BLaER1 treated with 17β-estradiol and CSF1 and Interleukin-3, amounts not matched to agents 10 nM and 100 nM (cell line): ENCODE measurements at regions not wholly inside any gene's neighbourhood (a gene's known extent, or its start where the extent isn't known, plus 50 kb on each side); places are given as distances from the start of the nearest gene placed in this dataset.

Source experiments
- H3K27ac ChIP-seq, 11 experiments: shearing (Covaris generic); formaldehyde crosslinking; 2 replicates each; pipeline ENCODE4 v1.8.1; 2022
- H3K27me3 ChIP-seq, 11 experiments: shearing (Covaris generic); formaldehyde crosslinking; 2 replicates each; pipeline ENCODE4 v1.8.1; 2022
- H3K36me3 ChIP-seq, 11 experiments: shearing (Covaris generic); formaldehyde crosslinking; 2 replicates each; pipeline ENCODE4 v1.8.1; 2022
- H3K4me1 ChIP-seq, 10 experiments: shearing (Covaris generic); formaldehyde crosslinking; 2 replicates each; pipeline ENCODE4 v1.8.1; 2022
- H3K4me2 ChIP-seq, 11 experiments: shearing (Covaris generic); formaldehyde crosslinking; 2 replicates each; pipeline ENCODE4 v1.8.1; 2022
- H3K4me3 ChIP-seq, 10 experiments: shearing (Covaris generic); formaldehyde crosslinking; 2 replicates each; pipeline ENCODE4 v1.8.1; 2022
- H3K9ac ChIP-seq, 11 experiments: shearing (Covaris generic); formaldehyde crosslinking; 2 replicates each; pipeline ENCODE4 v1.8.1; 2022
- H3K9me3 ChIP-seq, 11 experiments: shearing (Covaris generic); formaldehyde crosslinking; replicated peaks in 1 of 11; 2 replicates each; pipeline ENCODE4 v1.8.1; 2022
- H4K20me1 ChIP-seq, 11 experiments: shearing (Covaris generic); formaldehyde crosslinking; 2 replicates each; pipeline ENCODE4 v1.8.1; 2022
- Cebpa-rat ChIP-seq, 11 experiments: shearing (Covaris generic); IDR thresholded peaks; 2 replicates each; pipeline ENCODE4 v1.8.1; 2022

DNA sequence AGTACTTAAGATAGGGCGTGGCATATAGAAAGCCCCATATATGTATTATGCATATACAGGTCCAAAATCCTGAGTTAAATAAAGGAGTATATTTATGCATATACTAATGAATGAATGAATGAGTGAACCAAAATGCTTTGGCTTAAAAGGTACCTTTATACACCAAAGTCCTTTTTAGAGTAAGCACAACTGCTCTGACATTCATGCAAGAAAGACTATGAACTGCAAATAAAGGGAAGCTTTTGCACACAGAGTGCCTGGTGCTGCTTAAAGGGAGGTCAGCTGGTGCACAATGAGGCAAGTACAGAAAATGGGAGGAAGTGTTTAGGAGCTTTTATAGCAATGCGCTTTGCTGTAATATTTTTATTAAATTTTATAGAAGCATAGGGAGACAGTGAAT, 214.0 kb downstream of the KLF13 start:
- Histone ChIP-seq H3K4me3 (no peak overlapping the region), H3K27me3 (no peaks in the 10 kb centered on the region), H3K4me1 (no peaks in the 10 kb centered on the region)

DNA sequence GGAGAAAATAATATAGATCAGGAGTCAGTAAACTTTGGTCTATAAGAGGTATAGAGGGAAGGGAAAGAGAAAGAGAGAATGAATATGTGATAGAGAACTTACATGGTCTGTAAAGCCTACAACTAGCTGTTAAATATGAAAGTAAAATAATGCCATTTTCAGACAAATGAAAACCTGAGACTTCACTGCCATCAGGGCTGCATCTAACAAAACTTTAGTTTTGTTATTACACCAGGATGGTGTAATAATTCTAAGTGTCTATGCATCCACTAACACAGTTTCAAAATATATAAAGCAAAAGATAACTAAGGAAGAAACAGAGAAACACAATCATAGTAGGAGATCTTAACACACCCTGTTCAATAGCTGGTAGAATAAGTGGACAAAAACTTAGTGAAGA, 217.7 kb downstream of the KLF13 start:
- no peak overlapping the region for H3K27ac ChIP-seq
- H3K4me3 ChIP-seq: no peak overlapping the region
- no peaks in the 10 kb centered on the region for H3K36me3 ChIP-seq
- no peaks in the 10 kb centered on the region for H3K4me1 ChIP-seq
- no peaks in the 10 kb centered on the region for H4K20me1 ChIP-seq
- no peak overlapping the region for H3K4me2 ChIP-seq
- TF ChIP-seq Cebpa-rat (IDR thresholded peaks at IDR 0.05): no peak
- H3K9me3 ChIP-seq: no peaks in the 10 kb centered on the region
- H3K9ac ChIP-seq: no peak overlapping the region
- H3K27me3 ChIP-seq: no peaks in the 10 kb centered on the region

More for the DNA sequence above, 214.0 kb downstream of the KLF13 start:
- H3K27ac ChIP-seq: no peak overlapping the region
- no peak for TF ChIP-seq Cebpa-rat (IDR thresholded peaks at IDR 0.05)
- H3K36me3 ChIP-seq: no peaks in the 10 kb centered on the region
- H3K9ac ChIP-seq: no peak overlapping the region
- no peaks in the 10 kb centered on the region for H4K20me1 ChIP-seq
- no peaks in the 10 kb centered on the region for H3K9me3 ChIP-seq
- H3K4me2 ChIP-seq: no peak overlapping the region

DNA sequence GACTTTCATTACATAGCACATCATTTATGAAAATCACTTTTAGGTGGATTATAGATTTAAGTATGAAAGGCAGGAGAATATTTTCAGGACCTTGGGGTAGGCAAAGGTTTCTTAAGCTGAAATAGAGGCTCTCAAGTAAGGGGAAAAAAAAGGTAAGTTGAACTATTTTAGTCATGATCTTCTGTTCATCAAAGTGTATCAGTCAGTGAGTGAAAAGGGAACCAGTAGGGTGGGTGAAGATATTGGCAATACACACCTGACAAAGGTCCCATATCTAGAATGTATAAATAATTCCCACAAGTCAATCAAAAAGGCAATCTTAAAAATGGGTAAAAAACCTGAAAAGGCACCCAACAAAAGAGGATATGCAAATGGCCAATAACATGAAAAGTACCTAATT, 218.6 kb downstream of the KLF13 start:
- no peaks in the 10 kb centered on the region for H3K27me3 ChIP-seq
- no peaks in the 10 kb centered on the region for H3K9me3 ChIP-seq
- H3K4me2 ChIP-seq: no peak overlapping the region
- H3K27ac ChIP-seq: no peak overlapping the region
- no peak for TF ChIP-seq Cebpa-rat (IDR thresholded peaks at IDR 0.05)
- H3K4me1 ChIP-seq: no peaks in the 10 kb centered on the region
- no peak overlapping the region for H3K9ac ChIP-seq
- H3K36me3 ChIP-seq: no peaks in the 10 kb centered on the region
- no peak overlapping the region for H3K4me3 ChIP-seq
- H4K20me1 ChIP-seq: no peaks in the 10 kb centered on the region

- H3K9ac ChIP-seq: no peak overlapping the region
- H3K4me1 ChIP-seq: peaks cover 0 to 13% (median 0%) of the 10 kb centered on the region in 10 experiments; a peak in 4 of 20 replicates
- H4K20me1 ChIP-seq: no peaks in the 10 kb centered on the region
- H3K27ac ChIP-seq: no peak overlapping the region
- H3K36me3 ChIP-seq: no peaks in the 10 kb centered on the region
- H3K4me3 ChIP-seq: no peak overlapping the region
- TF ChIP-seq Cebpa-rat (IDR thresholded peaks at IDR 0.05): no peak
- no peak overlapping the region for H3K4me2 ChIP-seq
- no peaks in the 10 kb centered on the region for H3K27me3 ChIP-seq
- no peaks in the 10 kb centered on the region for H3K9me3 ChIP-seq
These were observed 223.8 kb downstream of the KLF13 start for GRCh38 chr15:31550211-31550977.

GRCh38 chr15:31551323-31551722, 224.7 kb downstream of the KLF13 start:
- no peaks in the 10 kb centered on the region for H4K20me1 ChIP-seq
- no peaks in the 10 kb centered on the region for H3K27me3 ChIP-seq
- no peak for TF ChIP-seq Cebpa-rat (IDR thresholded peaks at IDR 0.05)
- no peak overlapping the region for H3K4me2 ChIP-seq
- H3K9me3 ChIP-seq: no peaks in the 10 kb centered on the region
- H3K4me3 ChIP-seq: no peak overlapping the region
- H3K36me3 ChIP-seq: no peaks in the 10 kb centered on the region
- H3K27ac ChIP-seq: no peak overlapping the region
- H3K4me1 ChIP-seq: peaks cover 0 to 14% (median 0%) of the 10 kb centered on the region in 10 experiments; a peak in 4 of 20 replicates
- no peak overlapping the region for H3K9ac ChIP-seq

DNA sequence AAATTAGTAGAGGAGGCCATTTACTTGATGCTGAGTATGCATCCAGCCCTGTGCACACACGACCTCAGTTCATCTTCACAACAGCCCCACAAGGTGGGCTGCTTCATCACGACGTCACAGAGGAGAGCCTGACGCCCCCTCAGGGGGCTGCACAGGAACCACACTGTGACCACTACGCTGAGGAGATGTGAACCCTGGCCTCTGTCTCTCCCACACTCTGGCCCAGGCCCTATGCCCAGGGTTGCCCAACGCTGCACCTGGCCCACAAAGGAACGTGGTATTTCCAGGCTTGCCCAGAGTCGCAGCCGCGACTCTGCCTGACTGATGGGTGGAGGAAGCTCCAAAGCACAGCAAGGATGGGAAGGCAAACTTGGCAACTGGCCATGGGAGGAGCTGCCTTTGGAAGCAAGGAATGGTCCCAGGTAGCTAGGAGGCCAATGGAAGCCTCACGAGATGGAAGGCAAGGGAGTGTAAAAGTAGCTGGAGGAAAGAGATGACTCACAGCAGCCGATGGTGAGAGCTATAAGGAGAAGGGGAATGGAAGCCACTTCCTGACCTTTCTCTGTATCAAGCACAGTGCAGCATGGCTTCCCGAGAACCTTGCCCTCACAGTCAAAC, 226.0 kb downstream of the KLF13 start:
- no peak overlapping the region for H3K27ac ChIP-seq
- no peaks in the 10 kb centered on the region for H3K27me3 ChIP-seq
- H4K20me1 ChIP-seq: no peaks in the 10 kb centered on the region
- no peaks in the 10 kb centered on the region for H3K9me3 ChIP-seq
- no peak overlapping the region; a peak in 1 of 22 replicates for H3K4me2 ChIP-seq
- H3K4me1 ChIP-seq: peaks cover 0 to 14% (median 0%) of the 10 kb centered on the region in 10 experiments; a peak in 4 of 20 replicates
- no peak overlapping the region for H3K4me3 ChIP-seq
- H3K9ac ChIP-seq: no peak overlapping the region
- TF ChIP-seq Cebpa-rat (IDR thresholded peaks at IDR 0.05): no peak
- no peaks in the 10 kb centered on the region for H3K36me3 ChIP-seq

DNA sequence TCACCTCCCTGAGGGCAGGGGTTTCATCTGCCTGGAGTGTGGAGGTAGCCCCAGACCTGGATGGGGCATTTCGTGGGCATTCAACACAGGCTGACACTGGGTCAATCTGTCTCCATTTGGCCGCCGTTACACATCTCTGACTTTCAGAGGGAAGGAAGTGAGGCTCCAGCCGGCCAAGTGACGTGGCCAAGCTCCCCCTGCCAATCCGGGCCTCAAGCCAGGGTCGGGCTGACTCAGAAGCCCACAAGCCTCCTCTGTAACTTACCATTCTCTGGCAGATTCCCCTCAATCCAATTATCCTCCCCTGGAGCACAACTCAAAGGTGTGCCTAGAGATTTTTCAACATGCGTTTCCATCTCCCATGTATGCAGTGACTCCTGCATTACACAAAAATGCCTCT, 227.6 kb downstream of the KLF13 start:
- Histone ChIP-seq H3K27ac (no peak overlapping the region), H3K4me3 (no peak overlapping the region), H3K27me3 (no peaks in the 10 kb centered on the region), H3K9me3 (no peaks in the 10 kb centered on the region), H4K20me1 (no peaks in the 10 kb centered on the region), H3K4me1 (peaks cover 0 to 14% (median 0%) of the 10 kb centered on the region in 10 experiments; a peak in 4 of 20 replicates), H3K4me2 (peak overlapping the region in 3 of 11 experiments; percentile 7 to 12 (median 11); a peak in 2 of 22 replicates), H3K36me3 (no peaks in the 10 kb centered on the region), H3K9ac (no peak overlapping the region)
- TF ChIP-seq Cebpa-rat (IDR thresholded peaks at IDR 0.05): no peak

- no peak for TF ChIP-seq Cebpa-rat (IDR thresholded peaks at IDR 0.05)
- H3K36me3 ChIP-seq: no peaks in the 10 kb centered on the region
These were observed 228.4 kb downstream of the KLF13 start for GRCh38 chr15:31555022-31555421.

GRCh38 chr15:31556494-31557150, 230.0 kb downstream of the KLF13 start:
- Histone ChIP-seq H3K9me3 (no peaks in the 10 kb centered on the region), H4K20me1 (no peaks in the 10 kb centered on the region), H3K4me2 (no peak overlapping the region), H3K9ac (no peak overlapping the region), H3K27me3 (no peaks in the 10 kb centered on the region), H3K4me3 (no peak overlapping the region), H3K36me3 (no peaks in the 10 kb centered on the region), H3K4me1 (peaks cover 0 to 14% (median 0%) of the 10 kb centered on the region in 10 experiments; a peak in 4 of 20 replicates), H3K27ac (no peak overlapping the region)
- no peak for TF ChIP-seq Cebpa-rat (IDR thresholded peaks at IDR 0.05)

More at GRCh38 chr15:31555022-31555421, 228.4 kb downstream of the KLF13 start:
- H3K4me2 ChIP-seq: no peak overlapping the region
- H3K9me3 ChIP-seq: no peaks in the 10 kb centered on the region
- H3K4me3 ChIP-seq: no peak overlapping the region
- no peak overlapping the region for H3K9ac ChIP-seq
- H3K27ac ChIP-seq: no peak overlapping the region
- no peaks in the 10 kb centered on the region for H3K27me3 ChIP-seq
- peaks cover 0 to 14% (median 0%) of the 10 kb centered on the region in 10 experiments; a peak in 4 of 20 replicates for H3K4me1 ChIP-seq
- no peaks in the 10 kb centered on the region for H4K20me1 ChIP-seq
